GOT3 (cell line): ENCODE measurements at regions not wholly inside any gene's neighbourhood (a gene's known extent, or its start where the extent isn't known, plus 50 kb on each side); places are given as distances from the start of the nearest gene placed in this dataset.
"Not testable (repeated sequence)": the region's sequence is repeated elsewhere in the genome, so short reads cannot be mapped to it uniquely, and the experiment has no call there.

Experiments
- DNase-seq: peaks from one replicate; lab custom pipeline; 2025; ENCODE audit warnings: mixed read lengths; lab: John Stamatoyannopoulos, UW

DNA sequence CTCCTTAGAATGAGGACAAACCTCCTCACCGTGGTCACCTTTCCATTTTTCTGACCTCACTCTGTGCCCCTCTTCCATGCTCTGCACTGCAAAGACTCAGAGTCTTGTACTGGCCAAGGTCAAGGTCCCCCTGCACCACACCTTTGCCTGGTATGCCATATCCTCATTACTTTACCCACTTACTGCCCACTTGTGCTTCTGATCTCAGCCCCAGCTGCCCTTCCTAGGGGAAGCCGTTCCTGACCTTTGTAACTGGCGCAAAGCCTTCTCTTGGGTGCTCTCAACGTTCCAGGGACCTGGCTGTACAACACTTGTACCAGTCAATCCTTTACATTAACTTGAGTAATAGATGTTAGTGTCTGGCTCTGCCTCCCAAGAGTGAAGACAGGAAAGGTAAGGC, 256.0 kb downstream of the SV2B start:
- no peak for DNase-seq

DNA sequence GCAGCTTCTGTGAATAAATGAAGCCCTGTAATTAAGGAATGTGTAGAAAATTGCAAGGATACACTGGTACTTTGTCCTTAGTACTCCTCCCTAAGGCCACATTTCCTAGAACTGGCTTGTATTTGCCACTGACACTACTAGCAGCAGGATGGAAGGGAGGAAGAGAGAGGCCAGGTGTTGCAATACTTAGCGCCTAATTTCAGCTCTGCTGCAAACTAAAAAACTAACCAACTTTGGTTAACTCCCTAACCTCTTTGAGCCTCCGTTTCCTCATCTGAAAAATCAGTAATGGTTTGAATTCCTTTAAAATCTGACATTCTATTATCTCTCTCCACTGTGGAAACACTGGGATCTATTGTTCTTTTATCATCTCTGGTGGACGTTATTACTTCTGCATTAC, 257.0 kb downstream of the SV2B start:
- no peak for DNase-seq

DNA sequence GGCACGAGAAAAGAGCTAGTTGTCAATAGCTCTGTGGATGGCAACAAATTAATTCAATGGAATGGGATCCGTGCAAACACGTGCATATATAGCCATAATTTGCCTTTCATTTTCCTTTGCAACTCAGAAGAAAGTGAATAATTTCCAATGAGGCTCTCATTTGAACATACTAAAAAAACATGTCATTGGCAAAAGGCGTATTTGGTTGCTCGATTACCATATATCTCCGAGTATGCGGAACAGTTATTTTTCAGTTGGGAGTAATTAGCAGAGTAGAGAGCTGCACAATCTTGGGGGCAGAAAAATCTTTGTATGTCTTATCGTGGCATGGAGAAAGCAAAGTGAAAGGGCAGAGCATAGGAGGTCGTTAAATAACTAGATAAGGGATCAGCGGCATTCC, 257.4 kb downstream of the SV2B start:
- no peak for DNase-seq

DNA sequence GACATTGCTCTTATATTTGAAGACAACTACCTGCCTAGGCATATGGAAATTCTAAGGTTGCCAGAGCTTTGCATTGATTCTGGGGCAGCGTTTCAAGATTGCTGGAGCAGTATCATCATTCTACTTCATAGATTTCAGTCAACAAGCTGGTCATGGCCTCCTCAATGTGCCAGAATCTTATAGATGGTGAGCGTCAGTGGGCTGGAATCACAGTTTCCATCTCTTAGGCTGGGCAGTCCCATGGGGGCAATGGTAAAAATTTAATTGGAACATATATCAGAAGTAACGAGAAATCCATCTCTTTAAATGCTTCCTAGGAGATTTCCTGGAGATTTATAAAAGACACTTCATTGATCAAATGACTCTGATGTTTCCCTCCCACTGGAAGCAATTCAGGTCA, 258.3 kb downstream of the SV2B start:
- no peak for DNase-seq

DNA sequence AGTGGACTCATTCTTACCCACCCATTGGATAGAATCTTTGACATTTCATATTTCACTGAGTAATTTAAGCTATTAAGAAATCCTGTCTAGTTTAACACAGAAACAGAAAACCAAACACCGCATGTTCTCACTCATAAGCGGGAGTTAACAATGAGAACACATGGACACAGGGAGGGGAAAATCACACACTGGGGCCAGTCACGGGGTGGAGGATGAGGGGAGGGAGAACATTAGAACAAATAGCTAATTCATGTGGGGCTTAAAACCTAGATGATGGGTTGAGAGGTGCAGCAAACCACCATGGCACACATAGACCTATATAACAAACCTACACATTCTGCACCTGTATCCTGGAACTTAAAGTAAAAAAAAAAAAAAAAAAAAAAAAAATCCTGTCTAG, 261.6 kb downstream of the SV2B start:
- not testable (repeated sequence) for DNase-seq

DNA sequence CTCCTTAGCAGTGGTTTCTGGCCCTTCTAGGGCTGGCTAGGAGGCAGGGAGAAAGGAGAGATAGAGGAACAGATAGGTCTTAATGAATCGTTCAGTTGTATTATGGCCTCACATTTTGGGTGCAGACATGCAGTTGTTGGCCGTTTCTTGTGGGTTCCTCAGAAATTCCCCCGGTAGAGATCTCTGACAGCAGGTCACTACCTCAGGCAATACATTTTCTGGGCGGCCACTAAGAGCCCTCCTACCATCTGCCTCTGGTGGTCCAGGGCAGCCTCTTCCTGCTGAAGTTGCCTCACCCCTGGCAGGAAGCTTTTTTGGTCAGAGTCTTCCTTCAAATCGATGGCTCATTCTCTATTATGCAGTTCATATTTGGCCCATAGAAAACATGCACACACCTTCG, 266.1 kb downstream of the SV2B start:
- no peak for DNase-seq

DNA sequence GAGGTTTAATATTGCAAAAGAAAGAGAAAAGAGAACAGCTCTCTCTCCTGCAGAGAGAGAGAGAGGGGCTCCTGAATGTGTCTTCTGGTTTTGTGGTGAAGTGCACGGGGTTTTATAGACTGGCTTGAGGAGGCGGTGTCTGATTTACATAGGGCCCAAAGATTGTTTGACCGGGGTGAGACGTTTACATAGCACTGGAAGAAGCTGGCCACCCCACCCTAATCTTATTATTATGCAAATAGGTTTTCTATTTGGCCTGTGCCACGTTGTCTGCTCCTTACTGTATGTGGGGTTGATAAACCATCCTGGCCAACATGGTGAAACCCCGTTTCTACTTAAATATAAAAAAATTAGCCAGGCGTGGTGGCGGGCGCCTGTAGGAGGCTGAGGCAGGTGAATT, 268.6 kb downstream of the SV2B start:
- DNase-seq: no peak

DNA sequence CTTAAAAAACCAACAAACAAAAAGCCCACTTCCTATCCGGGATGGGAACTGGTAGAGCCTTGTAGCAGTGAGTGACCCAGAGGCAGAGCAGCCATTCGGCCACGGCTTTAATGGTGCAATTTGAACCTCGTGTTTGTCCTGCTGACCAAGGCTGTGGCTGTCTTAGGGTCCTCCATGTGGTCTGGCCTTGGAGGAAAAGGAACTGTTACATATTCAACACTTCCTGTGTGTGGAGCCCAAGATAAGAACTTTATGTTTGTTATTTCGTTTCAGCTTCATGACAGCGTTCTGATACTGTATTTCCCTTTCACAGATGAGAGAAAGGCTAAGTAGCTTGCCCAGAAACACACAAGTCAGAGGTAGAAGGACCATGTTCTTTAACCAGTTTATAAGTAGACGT, 269.8 kb downstream of the SV2B start:
- no peak for DNase-seq

DNA sequence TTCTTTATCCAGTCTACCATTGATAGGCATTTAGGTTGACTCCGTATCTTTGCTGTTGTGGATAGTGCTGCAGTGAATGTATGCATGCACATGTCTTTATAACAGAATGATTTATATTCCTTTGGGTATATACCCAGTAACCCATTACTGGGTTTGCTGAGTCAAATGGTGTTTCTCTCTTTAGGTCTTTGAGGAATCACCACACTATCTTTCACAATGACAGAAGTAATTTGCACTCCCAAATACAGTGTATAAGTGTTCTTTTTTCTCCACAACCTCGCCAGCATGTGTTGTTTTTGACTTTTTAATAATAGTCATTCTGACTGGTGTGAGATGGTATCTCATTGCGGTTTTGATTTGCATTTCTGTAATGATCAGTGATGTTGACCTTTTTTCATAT, 271.3 kb downstream of the SV2B start:
- not testable (repeated sequence) for DNase-seq

DNA sequence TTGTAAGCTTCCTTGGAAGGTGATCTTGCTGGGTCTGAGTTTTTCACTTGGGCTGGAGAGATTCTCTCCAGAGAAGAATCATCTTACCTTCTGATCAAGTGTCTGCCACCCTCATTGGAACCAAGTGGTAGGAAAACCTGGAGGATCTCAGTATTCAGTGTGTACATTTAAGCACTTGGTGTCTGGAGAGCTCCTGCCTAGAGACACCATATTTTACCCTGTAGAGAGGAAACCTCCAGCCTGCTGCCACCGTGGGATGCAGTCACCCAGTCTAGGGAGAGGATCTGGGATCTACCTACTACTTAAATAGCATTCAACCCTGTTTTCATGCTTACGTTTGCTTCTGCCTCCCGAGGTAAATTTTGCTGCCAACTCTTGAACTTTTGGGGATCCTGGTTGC, 274.3 kb downstream of the SV2B start:
- DNase-seq: no peak

DNA sequence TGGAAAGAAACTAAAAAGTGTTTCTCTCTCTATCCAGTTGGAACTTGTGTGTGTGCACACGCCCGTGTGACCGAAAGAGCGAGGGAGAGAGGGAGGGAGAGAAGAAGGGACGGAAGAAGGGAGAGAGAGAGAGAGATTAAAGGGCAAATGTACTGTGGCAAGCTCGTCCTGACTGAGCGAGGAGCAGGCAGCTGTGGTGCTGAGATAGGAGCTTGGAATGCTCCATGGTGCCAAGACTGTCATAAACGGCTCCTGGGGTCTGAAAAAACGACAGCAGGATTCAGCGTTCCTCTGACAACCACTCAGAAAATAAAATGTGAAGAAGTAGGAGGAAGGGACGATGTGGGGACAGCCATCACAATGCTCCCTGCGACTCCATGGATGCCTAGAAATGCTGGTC, 276.0 kb downstream of the SV2B start:
- no peak for DNase-seq

DNA sequence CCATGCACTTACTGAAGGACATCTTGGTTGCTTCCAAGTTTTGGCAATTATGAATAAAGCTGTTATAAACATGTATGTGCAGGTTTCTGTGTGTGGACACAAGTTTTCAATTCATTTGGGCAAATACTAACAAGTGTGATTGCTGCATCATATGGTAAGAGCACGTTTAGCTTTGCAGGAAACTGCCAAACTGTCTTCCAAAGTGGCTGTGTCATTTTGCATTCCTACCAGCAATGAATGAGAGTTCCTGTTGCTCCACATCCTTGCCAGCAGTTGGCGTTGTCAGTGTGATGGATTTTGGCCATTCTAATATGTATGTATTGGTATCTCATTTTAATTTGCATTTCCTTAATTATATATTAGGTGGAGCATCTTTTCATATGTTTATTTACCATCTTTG, 280.1 kb downstream of the SV2B start:
- no peak for DNase-seq

DNA sequence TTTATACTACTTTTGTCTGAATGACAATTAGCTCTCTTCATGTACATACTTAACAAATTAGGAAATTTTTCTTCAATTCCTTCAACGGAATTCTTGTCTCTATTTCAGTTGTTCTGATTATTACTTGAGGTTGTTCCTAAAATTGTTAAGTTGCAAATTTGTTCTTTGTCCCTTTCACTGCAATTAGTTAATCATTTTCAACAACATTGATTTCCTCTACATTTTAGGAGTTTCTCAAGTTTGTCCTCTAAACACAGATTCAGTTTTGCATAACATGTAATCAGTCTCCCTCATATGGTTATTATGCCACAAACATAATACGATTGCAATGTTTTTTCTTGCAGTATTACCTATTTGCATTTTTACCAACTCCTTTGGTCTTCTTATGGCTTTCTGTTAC, 283.5 kb downstream of the SV2B start:
- DNase-seq: no peak

DNA sequence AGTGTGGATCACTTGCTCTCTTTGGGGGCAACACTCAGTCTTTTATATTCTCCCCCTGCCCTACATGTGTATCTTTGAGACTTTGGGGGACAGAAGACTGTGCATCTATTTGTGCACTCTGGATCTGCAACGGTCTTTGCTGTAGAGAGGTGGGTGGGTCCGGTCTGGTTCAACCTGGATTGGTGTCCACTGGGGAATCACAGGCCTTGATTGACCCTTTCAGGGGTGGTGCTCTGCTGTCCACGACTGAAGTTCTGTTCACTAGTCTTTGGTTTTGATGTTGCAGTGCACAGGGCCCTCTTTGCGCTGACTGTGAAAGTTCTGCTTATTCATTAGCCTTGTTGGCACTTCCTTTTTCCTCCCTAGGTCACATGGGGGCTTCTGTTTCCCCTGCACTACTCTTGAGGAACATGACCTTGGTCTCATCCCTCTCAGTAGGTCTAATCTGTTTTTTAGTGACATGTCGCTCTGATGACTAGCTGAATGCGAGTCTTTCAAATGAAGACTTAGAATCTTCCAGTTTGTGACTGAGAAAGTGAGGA, 284.2 kb downstream of the SV2B start:
- no peak for DNase-seq

DNA sequence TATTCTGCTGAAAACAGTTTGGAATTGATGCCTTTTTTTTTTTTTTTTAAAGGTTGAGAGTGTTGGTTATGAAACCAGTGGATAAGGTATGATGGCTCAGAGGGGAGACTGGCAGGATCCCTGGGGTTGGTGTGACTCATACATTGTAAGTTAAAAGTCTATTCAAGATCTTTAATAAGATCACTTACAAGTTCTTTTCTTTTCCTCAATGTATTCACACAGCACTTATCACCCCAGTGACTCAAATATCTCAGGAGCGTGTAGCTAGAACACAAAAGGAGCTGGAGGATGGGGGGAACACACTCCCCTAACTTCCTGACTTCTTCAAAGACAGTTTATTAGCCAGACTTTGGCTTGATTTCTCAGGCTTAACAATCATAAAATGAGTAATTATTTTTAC, 285.3 kb downstream of the SV2B start:
- no peak for DNase-seq

DNA sequence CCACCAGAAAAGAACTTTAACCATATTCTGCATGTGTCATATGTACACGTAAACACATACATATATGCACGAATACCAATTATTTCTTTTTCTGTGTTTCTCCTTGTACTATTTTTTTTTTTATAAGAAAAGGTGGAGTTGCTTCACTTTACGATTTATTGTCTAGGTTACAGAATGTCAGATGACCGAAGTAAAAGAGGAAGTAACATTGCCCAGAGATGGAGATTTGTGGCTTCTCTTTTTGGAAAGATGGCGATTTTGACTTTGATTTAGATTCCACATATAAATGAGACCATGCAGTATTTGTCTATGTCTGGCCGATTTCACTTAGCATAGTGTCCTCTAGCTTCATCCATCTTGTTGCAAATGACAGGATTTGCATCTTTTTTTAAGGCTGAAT, 293.1 kb downstream of the SV2B start:
- no peak for DNase-seq

DNA sequence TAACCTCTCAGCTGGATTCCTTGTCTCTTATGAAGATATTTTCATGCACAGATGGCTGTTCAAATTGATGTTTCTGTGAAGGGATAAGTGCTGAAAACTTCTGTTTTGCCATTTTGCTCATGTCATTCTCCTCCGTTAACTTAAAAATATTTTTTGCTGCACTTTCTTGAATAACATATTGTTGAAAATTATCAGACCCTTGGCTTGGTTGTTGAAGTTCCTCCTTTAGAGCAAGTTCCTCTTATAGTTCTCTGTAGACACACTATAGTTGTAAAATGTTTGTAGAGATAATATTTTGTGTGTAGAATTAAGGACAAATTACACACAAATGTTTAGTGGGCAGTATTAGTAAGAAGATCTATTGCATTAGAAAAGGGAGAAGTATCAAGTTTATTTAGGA, 300.4 kb downstream of the SV2B start:
- DNase-seq: no peak

DNA sequence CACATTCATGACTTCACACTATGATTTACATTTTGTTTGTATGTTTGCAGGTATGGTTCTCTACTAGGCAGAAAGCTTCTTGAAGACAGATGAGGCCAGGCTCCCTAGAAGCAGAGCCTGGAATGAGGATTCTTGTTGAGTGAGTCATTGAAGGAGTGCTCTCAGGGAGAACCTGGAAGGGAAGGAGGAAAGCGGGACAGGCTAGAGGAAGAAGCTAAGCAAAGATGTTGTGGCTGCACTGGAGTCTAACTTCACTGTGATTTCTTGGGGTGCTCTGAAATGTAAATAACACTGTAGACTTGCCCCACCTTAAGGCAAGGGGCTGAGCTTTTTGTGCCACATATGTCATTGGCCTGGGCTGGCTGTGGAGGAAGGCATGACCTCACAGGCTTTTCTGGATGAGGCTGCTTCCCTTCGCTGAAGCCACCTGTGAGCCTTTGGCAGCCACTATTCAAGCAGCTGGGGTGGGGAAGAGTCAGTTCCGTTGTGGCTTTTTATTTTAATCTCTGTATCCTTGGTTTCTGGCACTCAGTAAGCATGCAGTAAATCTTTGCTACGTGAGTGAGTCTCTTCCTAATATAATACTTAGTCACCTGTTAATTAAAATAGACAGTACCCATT, 307.3 kb downstream of the SV2B start:
- no peak for DNase-seq

DNA sequence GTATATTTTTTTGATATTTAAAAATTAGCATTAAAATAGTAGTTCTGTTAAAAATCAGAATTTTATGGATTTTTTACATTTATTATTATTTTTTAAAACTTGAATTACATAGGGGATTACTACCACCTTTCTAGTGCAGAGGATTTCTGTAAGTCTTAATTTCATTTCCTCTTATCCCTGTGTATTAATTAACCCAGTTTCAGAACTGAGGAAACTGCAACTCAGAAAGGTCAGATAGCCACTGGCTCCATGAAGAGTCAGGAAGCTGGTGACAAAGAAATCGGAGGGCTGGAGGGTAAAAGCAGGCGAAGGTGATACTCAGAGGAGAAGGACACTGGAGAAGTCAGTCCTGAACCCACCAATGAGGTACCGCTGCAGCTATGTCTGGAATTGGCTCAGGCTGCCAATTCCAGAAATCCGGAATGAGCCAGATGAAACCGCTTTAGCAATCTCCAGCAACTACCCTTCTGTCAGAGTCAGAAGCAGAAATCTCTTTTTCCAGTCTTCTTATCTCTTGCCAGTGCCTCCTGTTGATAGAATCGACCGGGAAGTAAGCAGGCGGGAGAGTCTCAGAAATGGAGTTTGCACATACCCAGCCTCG, 308.5 kb downstream of the SV2B start:
- no peak for DNase-seq

DNA sequence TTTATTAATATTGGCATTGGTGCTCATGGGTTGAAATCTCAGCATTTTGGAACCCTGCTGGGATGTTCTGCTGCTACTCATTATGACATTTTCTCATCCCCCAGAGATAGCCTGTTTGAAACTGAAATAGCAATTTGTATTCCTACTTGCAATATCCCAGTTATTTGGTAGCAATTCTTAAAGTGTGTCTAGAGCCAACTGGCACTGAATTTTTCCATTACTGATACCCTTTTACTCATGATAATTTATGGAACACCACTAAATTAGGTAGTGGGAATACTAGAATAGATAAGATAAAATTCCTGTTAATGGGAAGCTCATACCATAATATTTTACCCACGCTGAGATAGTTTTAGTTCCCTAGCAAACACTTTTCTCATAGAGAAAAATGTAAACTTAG, 309.3 kb downstream of the SV2B start:
- no peak for DNase-seq

DNA sequence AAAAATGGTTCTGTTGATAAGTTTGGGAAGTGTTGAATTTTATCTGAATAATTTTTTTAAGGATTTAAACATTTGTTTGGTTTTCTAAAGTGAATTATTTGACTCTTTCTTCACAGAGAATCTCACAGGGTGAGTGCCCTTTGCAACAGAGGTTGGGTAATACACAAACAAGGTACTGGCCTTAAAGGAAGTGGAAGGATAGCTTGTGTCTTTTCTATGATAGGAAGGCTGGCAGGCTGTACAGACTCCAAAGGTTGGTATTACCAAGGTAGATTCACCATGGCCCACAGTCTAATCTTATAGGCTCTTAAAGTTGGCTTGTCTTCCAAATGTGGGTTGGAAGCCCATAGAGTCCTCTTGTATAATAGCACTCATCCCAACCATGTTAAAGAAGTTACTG, 311.5 kb downstream of the SV2B start:
- no peak for DNase-seq

DNA sequence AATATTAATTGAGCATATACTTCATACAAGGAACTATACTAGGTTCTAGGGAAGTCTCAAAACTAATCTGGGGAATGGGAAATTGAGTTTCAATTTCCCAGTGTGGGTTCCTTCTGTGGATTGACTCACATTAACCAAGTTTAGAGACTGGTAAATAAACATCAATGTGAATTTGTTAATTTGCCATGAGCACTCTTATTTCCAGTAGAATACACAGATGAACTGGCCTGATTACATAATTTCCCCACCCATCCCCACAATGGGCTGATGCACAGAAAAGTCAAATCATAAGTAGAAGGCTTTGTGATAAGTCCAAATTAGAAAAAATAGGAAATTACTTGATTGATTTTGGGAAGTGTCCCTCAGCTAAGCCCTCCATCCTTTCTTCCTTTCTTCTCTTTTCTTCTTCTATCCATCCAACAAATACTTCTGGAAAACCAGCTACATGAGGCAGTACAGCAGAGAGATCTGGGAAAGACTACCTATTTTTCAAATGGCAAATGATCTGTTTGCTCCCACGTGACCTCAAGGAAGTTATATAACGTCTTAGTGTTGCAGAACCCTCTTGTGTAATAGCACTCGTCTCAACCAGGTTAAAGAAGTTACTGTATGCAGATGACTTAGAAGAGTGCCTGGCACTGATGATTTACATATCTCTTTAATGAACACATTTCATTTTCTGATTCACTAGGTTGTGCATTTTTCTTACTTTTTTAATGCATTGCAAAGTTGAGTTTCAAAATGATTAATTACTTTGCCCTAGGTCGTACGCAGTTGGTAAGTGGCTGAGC, 312.3 kb downstream of the SV2B start:
- DNase-seq: no peak

DNA sequence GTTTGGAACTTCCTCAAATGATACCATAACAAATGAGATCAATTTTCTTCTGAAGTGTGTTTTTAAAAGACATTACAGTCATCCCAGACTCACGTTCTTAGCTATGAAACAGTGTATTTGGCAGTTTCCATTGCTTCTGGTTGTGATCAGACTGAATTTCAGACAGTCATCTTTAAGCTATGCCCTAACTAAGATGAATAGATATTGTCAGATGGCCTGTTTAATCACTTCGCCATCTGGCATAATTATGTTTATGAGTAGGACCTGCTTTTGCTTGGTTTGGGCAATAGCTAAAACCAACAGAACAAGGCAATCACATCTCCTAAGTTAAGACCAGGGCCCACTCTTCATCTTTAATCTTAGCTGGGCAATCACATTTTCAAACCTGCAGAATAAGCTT, 313.1 kb downstream of the SV2B start:
- no peak for DNase-seq
